H1 (cell line): ENCODE measurements at regions not wholly inside any gene's neighbourhood (a gene's known extent, or its start where the extent isn't known, plus 50 kb on each side); places are given as distances from the start of the nearest gene placed in this dataset.

ENCODE experiments used
- CTCF ChIA-PET: fragments of 300-600 bp; sonication (Branson Sonifier 250); formaldehyde crosslinking; loops from one replicate; lab custom pipeline; 2021; ENCODE audit not compliant: partially characterized antibody; lab: Charles Lee
- POLR2A ChIA-PET: fragments of 300-600 bp; sonication (Branson Sonifier 250); formaldehyde crosslinking; loops from one replicate; lab custom pipeline; 2021; ENCODE audit warnings: inconsistent platforms; ENCODE audit not compliant: partially characterized antibody; lab: Charles Lee
- DNase-seq, 2 experiments: peaks; one replicate each; pipeline versions ENCODE4 v3.0.0 to v3.0.0-alpha.2; 2010 to 2022; ENCODE audit warnings: low spot score in 2 of 2, low read depth in 1 of 2, mixed read lengths in 1 of 2
- FAIRE-seq: peaks from 2 replicates; lab custom pipeline; 2011; peaks lifted over from hg19 to GRCh38; lab: Jason Lieb, UNC
- H2AFZ ChIP-seq: 2 replicates; pipeline ENCODE4 v1.8.1; 2012; ENCODE audit warnings: low read length, inconsistent platforms
- H2AK5ac ChIP-seq: 2 replicates; pipeline ENCODE4 v1.6.1; 2013; ENCODE audit warnings: low read depth, low read length
- H2BK120ac ChIP-seq: replicated peaks from 2 replicates; pipeline ENCODE3; 2013; ENCODE audit warnings: low read depth, low read length, inconsistent platforms
- H2BK12ac ChIP-seq: 2 replicates; pipeline ENCODE4 v1.6.1; 2013; ENCODE audit warnings: low read depth, low read length
- H2BK15ac ChIP-seq: 2 replicates; pipeline ENCODE4 v1.6.1; 2013; ENCODE audit warnings: low read length
- H2BK20ac ChIP-seq: 2 replicates; pipeline ENCODE4 v1.6.1; 2013; ENCODE audit warnings: low read length
- H2BK5ac ChIP-seq: 2 replicates; pipeline ENCODE4 v1.6.1; 2013; ENCODE audit warnings: low read depth, low read length
- H3K14ac ChIP-seq: 2 replicates; pipeline ENCODE4 v1.6.1; 2013; ENCODE audit warnings: inconsistent platforms; ENCODE audit not compliant: insufficient read length
- H3K18ac ChIP-seq: 2 replicates; pipeline ENCODE4 v1.6.1; 2013; ENCODE audit warnings: low read length; ENCODE audit errors: extremely low read depth
- H3K23ac ChIP-seq: 2 replicates; pipeline ENCODE4 v1.6.1; 2013; ENCODE audit warnings: inconsistent platforms; ENCODE audit not compliant: insufficient read length
- H3K23me2 ChIP-seq: 2 replicates; pipeline ENCODE4 v1.6.1; 2013; ENCODE audit warnings: low read depth, low read length
- H3K27ac ChIP-seq: 2 replicates; pipeline ENCODE4 v1.6.1; 2011; ENCODE audit warnings: low read depth, low read length, inconsistent platforms
- H3K27me3 ChIP-seq, 4 experiments: replicated peaks in 1 of 4; 1 replicate in 1 of 4; 2 replicates in 3 of 4; pipeline versions ENCODE4 v1.6.1 to v1.8.1; 2011 to 2013; ENCODE audit warnings: low read length in 3 of 4, mild to moderate bottlenecking in 3 of 4, inconsistent platforms in 2 of 4, mixed read lengths in 2 of 4, moderate library complexity in 1 of 4; ENCODE audit not compliant: control insufficient read depth in 3 of 4, insufficient read depth in 3 of 4; ENCODE audit errors: extremely low read depth in 1 of 4
- H3K36me3 ChIP-seq, 4 experiments: 2 replicates each; pipeline versions ENCODE4 v1.6.1 to v1.8.1; 2011 to 2013; ENCODE audit warnings: mild to moderate bottlenecking in 4 of 4, low read length in 3 of 4, moderate library complexity in 2 of 4, control low read depth in 1 of 4, inconsistent platforms in 1 of 4; ENCODE audit not compliant: insufficient read depth in 4 of 4, control insufficient read depth in 2 of 4
- H3K4ac ChIP-seq: replicated peaks from 2 replicates; pipeline ENCODE3; 2013; ENCODE audit warnings: low read length, low read depth, mixed read lengths, inconsistent platforms; ENCODE audit not compliant: insufficient read length
- H3K4me1 ChIP-seq, 4 experiments: replicated peaks in 1 of 4; 1 replicate in 1 of 4; 2 replicates in 3 of 4; pipeline versions ENCODE4 v1.6.1 to v1.8.1; 2011 to 2013; ENCODE audit warnings: low read length in 3 of 4, inconsistent platforms in 2 of 4, mixed read lengths in 1 of 4; ENCODE audit not compliant: insufficient read depth in 4 of 4, control insufficient read depth in 3 of 4
- H3K4me2 ChIP-seq, 2 experiments: 2 replicates each; pipeline versions ENCODE4 v1.6.1 to v1.8.1; 2011 to 2013; ENCODE audit warnings: low read depth in 2 of 2, low read length in 2 of 2, control low read depth in 1 of 2, inconsistent platforms in 1 of 2, mild to moderate bottlenecking in 1 of 2; ENCODE audit not compliant: insufficient read depth in 1 of 2
- H3K4me3 ChIP-seq, 4 experiments: fragments of 200-600, 300-600 bp in 1 of 4; sonication (generic), shearing (Covaris generic), sonication (Bioruptor Twin) in 1 of 4; 2 replicates each; pipeline versions ENCODE4 v1.5.1 to v1.8.1; 2011 to 2016; ENCODE audit warnings: low read length in 4 of 4, low read depth in 3 of 4, control low read depth in 2 of 4, inconsistent platforms in 2 of 4, mild to moderate bottlenecking in 2 of 4, mixed read lengths in 1 of 4, moderate library complexity in 1 of 4; ENCODE audit not compliant: insufficient read depth in 2 of 4; ENCODE audit errors: extremely low read depth in 1 of 4
- H3K56ac ChIP-seq: replicated peaks from 2 replicates; pipeline ENCODE3; 2013; ENCODE audit warnings: low read depth, mild to moderate bottlenecking, mixed read lengths, low read length, inconsistent platforms; ENCODE audit not compliant: insufficient read length
- H3K79me1 ChIP-seq: 2 replicates; pipeline ENCODE4 v1.6.1; 2013; ENCODE audit warnings: low read depth, low read length, control low read depth
- H3K79me2 ChIP-seq, 2 experiments: 2 replicates each; pipeline versions ENCODE4 v1.6.1 to v1.8.1; 2012 to 2013; ENCODE audit warnings: low read length in 2 of 2, mild to moderate bottlenecking in 2 of 2, inconsistent platforms in 1 of 2; ENCODE audit not compliant: insufficient read depth in 2 of 2, control insufficient read depth in 1 of 2
- H3K9ac ChIP-seq, 4 experiments: replicated peaks in 1 of 4; 1 replicate in 1 of 4; 2 replicates in 3 of 4; pipeline versions ENCODE4 v1.6.1 to v1.8.1; 2011 to 2013; ENCODE audit warnings: low read depth in 3 of 4, low read length in 3 of 4, control low read depth in 2 of 4, mild to moderate bottlenecking in 2 of 4, moderate library complexity in 2 of 4, inconsistent platforms in 1 of 4; ENCODE audit errors: extremely low read depth in 1 of 4
- H3K9me3 ChIP-seq, 2 experiments: 2 replicates each; pipeline versions ENCODE4 v1.6.1 to v1.8.1; 2012 to 2013; ENCODE audit warnings: mild to moderate bottlenecking in 2 of 2, moderate library complexity in 2 of 2, control low read depth in 1 of 2, inconsistent platforms in 1 of 2, low read depth in 1 of 2, low read length in 1 of 2, mixed read lengths in 1 of 2; ENCODE audit not compliant: insufficient read depth in 2 of 2
- H4K20me1 ChIP-seq, 2 experiments: replicated peaks in 1 of 2; 2 replicates each; pipeline versions ENCODE3 to v1.8.1; 2011 to 2013; ENCODE audit warnings: inconsistent platforms in 2 of 2, low read length in 2 of 2, mild to moderate bottlenecking in 1 of 2; ENCODE audit not compliant: insufficient read depth in 2 of 2, control insufficient read depth in 1 of 2
- H4K5ac ChIP-seq: 2 replicates; pipeline ENCODE4 v1.6.1; 2013; ENCODE audit warnings: low read length, low read depth, mixed read lengths, inconsistent platforms; ENCODE audit not compliant: insufficient read length
- H4K8ac ChIP-seq: 2 replicates; pipeline ENCODE4 v1.8.0; 2013; ENCODE audit warnings: mild to moderate bottlenecking, moderate library complexity, low read length, inconsistent platforms; ENCODE audit not compliant: insufficient read depth; ENCODE audit errors: extremely low read depth
- H4K91ac ChIP-seq: replicated peaks from 2 replicates; pipeline ENCODE3; 2013; ENCODE audit warnings: low read length, mixed read lengths, inconsistent platforms; ENCODE audit not compliant: insufficient read length
- SIX5 ChIP-seq: IDR thresholded peaks from 2 replicates; pipeline ENCODE4 v1.6.1; 2011; ENCODE audit warnings: mild to moderate bottlenecking, low read depth, low read length
- WGBS, 2 experiments: shearing (Covaris generic) in 1 of 2; methylation state at CpG; one replicate each; pipeline versions ENCODE4 v1.1.6 to v1.1.7; 2013 to 2015; ENCODE audit warnings: low lambda C conversion rate in 2 of 2, mixed read lengths in 2 of 2, inconsistent platforms in 1 of 2, low coverage in 1 of 2, missing lambda C conversion rate in 1 of 2; ENCODE audit not compliant: insufficient replicate concordance in 2 of 2, insufficient coverage in 1 of 2, insufficient read length in 1 of 2; ENCODE audit errors: extremely low coverage in 1 of 2, missing lambda C conversion rate in 1 of 2; 5-methylcytosine and 5-hydroxymethylcytosine counted together

DNA sequence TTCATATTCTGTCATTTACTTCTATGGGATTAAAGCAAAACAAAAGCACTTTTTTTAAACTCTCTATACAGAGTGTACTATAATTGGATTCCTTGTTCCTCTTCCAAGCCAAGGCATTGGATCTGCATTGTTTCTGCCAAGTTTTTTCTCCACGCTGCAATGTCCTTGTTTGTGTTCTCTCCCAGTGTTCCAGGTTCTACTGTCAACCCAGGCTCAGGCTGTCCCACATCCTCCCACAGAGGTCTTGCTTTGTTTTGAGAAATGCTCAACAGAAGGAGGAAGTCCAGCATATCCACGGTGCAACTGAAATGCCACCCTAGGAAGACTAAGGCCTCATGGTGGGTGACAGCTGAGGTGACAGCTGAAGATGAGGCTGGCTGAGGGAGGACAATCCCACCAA, 287.1 kb upstream of the PRDM1 start:
- ChIA-PET CTCF (no interaction called here), POLR2A (interaction anchor here (0.6 kb wide), 1 partner anchor 150 kb away, joined by 4 read pairs; no protein-coding TSS in a partner anchor)
- H4K91ac ChIP-seq: no peak overlapping the region
- H2BK120ac ChIP-seq: no peak overlapping the region
- no peak overlapping the region for H3K9ac ChIP-seq
- H2BK20ac ChIP-seq: no peak overlapping the region
- no peak overlapping the region for H4K8ac ChIP-seq
- H3K79me1 ChIP-seq: no peaks in the 10 kb centered on the region
- WGBS, 2 experiments: 90% methylated on average over 2 of the region's 2 CpGs; no CpG with 5 or more reads in 1 of the 2 experiments
- H2BK5ac ChIP-seq: no peak overlapping the region
- H4K5ac ChIP-seq: no peak overlapping the region
- no peak overlapping the region for H2AFZ ChIP-seq
- H3K36me3 ChIP-seq: no peaks in the 10 kb centered on the region
- H3K18ac ChIP-seq: no peak overlapping the region
- no peaks in the 10 kb centered on the region for H4K20me1 ChIP-seq
- no peak overlapping the region for H3K4me3 ChIP-seq
- no peak overlapping the region for H2BK12ac ChIP-seq
- no peak overlapping the region for H3K23ac ChIP-seq
- H3K79me2 ChIP-seq: no peaks in the 10 kb centered on the region; a peak in 1 of 4 replicates
- H2BK15ac ChIP-seq: no peak overlapping the region
- no peak for TF ChIP-seq SIX5
- FAIRE-seq (no peak), DNase-seq (no peak)
- H3K9me3 ChIP-seq: no peaks in the 10 kb centered on the region
- no peak overlapping the region for H3K27ac ChIP-seq
- H2AK5ac ChIP-seq: no peak overlapping the region
- no peak overlapping the region for H3K4ac ChIP-seq
- no peaks in the 10 kb centered on the region for H3K27me3 ChIP-seq
- H3K14ac ChIP-seq: no peak overlapping the region
- peaks cover 0 to 2% (median 0%) of the 10 kb centered on the region in 4 experiments; a peak in 1 of 7 replicates for H3K4me1 ChIP-seq
- no peak overlapping the region for H3K4me2 ChIP-seq
- no peak overlapping the region for H3K56ac ChIP-seq
- no peaks in the 10 kb centered on the region for H3K23me2 ChIP-seq
